OCI-LY1 (cell line): ENCODE measurements at regions not wholly inside any gene's neighbourhood (a gene's known extent, or its start where the extent isn't known, plus 50 kb on each side); places are given as distances from the start of the nearest gene placed in this dataset.

Experiments
- H2AFZ ChIP-seq: fragments of 200-600 bp; sonication (generic), shearing (Covaris generic); 2 replicates; pipeline ENCODE4 v1.6.0; 2014; ENCODE audit warnings: antibody characterized with exemption, mild to moderate bottlenecking, low read length
- H3F3A ChIP-seq: fragments of 200-600 bp; sonication (generic), shearing (Covaris generic); 2 replicates; pipeline ENCODE4 v1.6.0; 2014; ENCODE audit warnings: mild to moderate bottlenecking, antibody characterized with exemption, low read length, moderate library complexity; ENCODE audit not compliant: insufficient read depth
- H3K27ac ChIP-seq: fragments of 200-600 bp; sonication (generic); 2 replicates; pipeline ENCODE4 v1.5.1; 2014; ENCODE audit warnings: low read length, mixed run types, mild to moderate bottlenecking, low read depth; ENCODE audit not compliant: poor library complexity, severe bottlenecking
- H3K27me3 ChIP-seq: fragments of 200-600 bp; sonication (generic); 2 replicates; pipeline ENCODE4 v1.6.0; 2014; ENCODE audit warnings: antibody characterized with exemption, mild to moderate bottlenecking, low read length, moderate library complexity; ENCODE audit not compliant: insufficient read depth
- H3K36me3 ChIP-seq: fragments of 200-600 bp; sonication (generic); 2 replicates; pipeline ENCODE4 v1.6.1; 2014; ENCODE audit warnings: mild to moderate bottlenecking, antibody characterized with exemption, low read length, moderate library complexity, mixed read lengths; ENCODE audit not compliant: insufficient read depth
- H3K4me1 ChIP-seq: fragments of 200-600 bp; sonication (generic); 2 replicates; pipeline ENCODE4 v1.5.1; 2014; ENCODE audit warnings: mild to moderate bottlenecking, low read length, moderate library complexity; ENCODE audit not compliant: insufficient read depth, severe bottlenecking
- H3K4me2 ChIP-seq: fragments of 200-600 bp; sonication (generic), shearing (Covaris generic); 2 replicates; pipeline ENCODE4 v1.6.1; 2014; ENCODE audit warnings: low read length
- H3K4me3 ChIP-seq: fragments of 200-600 bp; sonication (generic); 2 replicates; pipeline ENCODE4 v1.5.1; 2014; ENCODE audit warnings: low read length, low read depth, mild to moderate bottlenecking, mixed read lengths; ENCODE audit not compliant: poor library complexity, severe bottlenecking
- H3K79me2 ChIP-seq: fragments of 200-600 bp; shearing (Covaris generic); 2 replicates; pipeline ENCODE4 v1.6.1; 2016; ENCODE audit warnings: mixed run types, low read length, mixed read lengths; ENCODE audit not compliant: insufficient read depth
- H3K9ac ChIP-seq: fragments of 200-600 bp; sonication (generic), shearing (Covaris generic); 2 replicates; pipeline ENCODE4 v1.6.1; 2014; ENCODE audit warnings: mild to moderate bottlenecking, low read length, mixed read lengths
- H3K9me2 ChIP-seq: fragments of 200-600 bp; sonication (generic), shearing (Covaris generic); 2 replicates; pipeline ENCODE4 v1.6.1; 2014; ENCODE audit warnings: low read depth, mild to moderate bottlenecking, low read length, mixed read lengths
- H3K9me3 ChIP-seq: fragments of 200-600 bp; shearing (Covaris generic); 2 replicates; pipeline ENCODE4 v1.6.1; 2014; ENCODE audit warnings: low read length, mixed read lengths
- H4K20me1 ChIP-seq: fragments of 200-600 bp; sonication (generic), shearing (Covaris generic); 2 replicates; pipeline ENCODE4 v1.6.0; 2016; ENCODE audit warnings: mild to moderate bottlenecking, low read length; ENCODE audit not compliant: insufficient read depth
- EZH2 ChIP-seq: fragments of 200-600 bp; sonication (generic), shearing (Covaris generic); IDR thresholded peaks from 2 replicates; pipeline ENCODE4 v1.8.0; 2017; ENCODE audit warnings: borderline replicate concordance, mixed run types, mild to moderate bottlenecking, antibody characterized with exemption, low read length, moderate library complexity, mixed read lengths
- TF ChIP-seq, protein P1 (sequence below): fragments of 200-600 bp; sonication (generic), shearing (Covaris generic); IDR thresholded peaks from 2 replicates; pipeline ENCODE4 v1.5.1; 2017; ENCODE audit warnings: mild to moderate bottlenecking, antibody characterized with exemption, low read length, moderate library complexity, mixed read lengths

DNA sequence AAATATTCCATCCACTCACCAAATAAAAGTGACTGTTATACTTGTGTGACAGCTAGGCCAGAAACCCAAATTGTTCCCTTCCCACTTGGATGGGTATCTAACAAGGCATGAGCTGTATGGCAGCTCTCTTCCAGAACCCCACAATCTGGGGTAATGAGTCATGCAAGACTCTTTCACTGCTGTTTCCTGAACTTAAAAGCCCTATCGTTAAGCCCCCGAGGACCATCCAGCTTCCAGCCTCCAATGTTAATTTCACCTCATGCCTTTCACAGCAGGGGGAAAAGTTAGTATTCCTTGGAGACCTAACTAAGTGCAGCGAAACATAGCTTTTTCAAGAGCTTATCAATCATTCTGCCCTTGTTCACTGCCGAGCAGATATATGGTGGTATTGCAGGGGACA lies 368.6 kb upstream of the HSFY2 start:
- no peaks in the 10 kb centered on the region for H3K79me2 ChIP-seq
- H3K9me2 ChIP-seq: no peaks in the 10 kb centered on the region
- no peaks in the 10 kb centered on the region for H3K36me3 ChIP-seq
- H3K4me2 ChIP-seq: no peak overlapping the region
- no peaks in the 10 kb centered on the region for H4K20me1 ChIP-seq
- H3F3A ChIP-seq: no peaks in the 10 kb centered on the region
- H2AFZ ChIP-seq: no peak overlapping the region
- TF ChIP-seq EZH2: no peak
- TF ChIP-seq, protein P1, sequence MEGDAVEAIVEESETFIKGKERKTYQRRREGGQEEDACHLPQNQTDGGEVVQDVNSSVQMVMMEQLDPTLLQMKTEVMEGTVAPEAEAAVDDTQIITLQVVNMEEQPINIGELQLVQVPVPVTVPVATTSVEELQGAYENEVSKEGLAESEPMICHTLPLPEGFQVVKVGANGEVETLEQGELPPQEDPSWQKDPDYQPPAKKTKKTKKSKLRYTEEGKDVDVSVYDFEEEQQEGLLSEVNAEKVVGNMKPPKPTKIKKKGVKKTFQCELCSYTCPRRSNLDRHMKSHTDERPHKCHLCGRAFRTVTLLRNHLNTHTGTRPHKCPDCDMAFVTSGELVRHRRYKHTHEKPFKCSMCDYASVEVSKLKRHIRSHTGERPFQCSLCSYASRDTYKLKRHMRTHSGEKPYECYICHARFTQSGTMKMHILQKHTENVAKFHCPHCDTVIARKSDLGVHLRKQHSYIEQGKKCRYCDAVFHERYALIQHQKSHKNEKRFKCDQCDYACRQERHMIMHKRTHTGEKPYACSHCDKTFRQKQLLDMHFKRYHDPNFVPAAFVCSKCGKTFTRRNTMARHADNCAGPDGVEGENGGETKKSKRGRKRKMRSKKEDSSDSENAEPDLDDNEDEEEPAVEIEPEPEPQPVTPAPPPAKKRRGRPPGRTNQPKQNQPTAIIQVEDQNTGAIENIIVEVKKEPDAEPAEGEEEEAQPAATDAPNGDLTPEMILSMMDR: no peak
- no peaks in the 10 kb centered on the region for H3K27me3 ChIP-seq
- H3K9ac ChIP-seq: no peak overlapping the region
- no peak overlapping the region for H3K27ac ChIP-seq
- no peaks in the 10 kb centered on the region for H3K4me1 ChIP-seq
- H3K4me3 ChIP-seq: no peak overlapping the region
- no peaks in the 10 kb centered on the region for H3K9me3 ChIP-seq

DNA sequence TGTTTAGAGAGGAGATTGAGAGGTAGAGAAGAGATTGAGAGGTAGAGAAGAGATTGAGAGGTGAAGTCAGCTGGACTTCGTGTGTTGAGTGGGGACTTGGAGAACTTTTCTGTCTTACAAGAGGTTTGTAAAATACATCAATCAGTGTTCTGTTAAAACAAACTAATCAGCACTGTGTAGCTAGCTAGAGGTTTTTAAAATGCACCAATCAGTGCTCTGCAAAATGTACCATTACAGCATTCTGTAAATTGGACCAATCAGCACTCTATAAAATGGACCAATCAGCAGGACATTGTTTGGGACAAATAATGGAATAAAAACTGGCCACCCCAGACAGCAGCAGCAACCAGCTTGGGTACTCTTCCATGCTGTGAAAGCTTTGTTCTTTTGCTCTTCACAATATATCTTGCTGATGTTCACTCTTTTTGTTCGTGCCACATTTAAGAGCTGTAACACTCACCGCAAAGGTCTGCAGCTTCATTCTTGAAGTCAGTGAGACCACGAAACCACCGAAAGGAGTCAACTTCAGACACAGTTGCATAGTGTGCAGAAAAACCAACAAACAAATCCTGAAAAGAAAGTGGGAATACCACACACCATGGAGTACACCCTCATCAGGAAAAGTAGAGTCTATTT lies 366.9 kb upstream of the HSFY2 start:
- Histone ChIP-seq H3F3A (no peaks in the 10 kb centered on the region), H3K4me1 (no peaks in the 10 kb centered on the region), H3K9me2 (no peaks in the 10 kb centered on the region), H3K79me2 (no peaks in the 10 kb centered on the region), H4K20me1 (no peaks in the 10 kb centered on the region), H3K27me3 (no peaks in the 10 kb centered on the region), H3K4me3 (no peak overlapping the region), H3K36me3 (no peaks in the 10 kb centered on the region), H3K9me3 (no peaks in the 10 kb centered on the region), H2AFZ (no peak overlapping the region), H3K27ac (no peak overlapping the region), H3K9ac (no peak overlapping the region), H3K4me2 (no peak overlapping the region)
- TF ChIP-seq EZH2: no peak
- TF ChIP-seq, protein P1: no peak

DNA sequence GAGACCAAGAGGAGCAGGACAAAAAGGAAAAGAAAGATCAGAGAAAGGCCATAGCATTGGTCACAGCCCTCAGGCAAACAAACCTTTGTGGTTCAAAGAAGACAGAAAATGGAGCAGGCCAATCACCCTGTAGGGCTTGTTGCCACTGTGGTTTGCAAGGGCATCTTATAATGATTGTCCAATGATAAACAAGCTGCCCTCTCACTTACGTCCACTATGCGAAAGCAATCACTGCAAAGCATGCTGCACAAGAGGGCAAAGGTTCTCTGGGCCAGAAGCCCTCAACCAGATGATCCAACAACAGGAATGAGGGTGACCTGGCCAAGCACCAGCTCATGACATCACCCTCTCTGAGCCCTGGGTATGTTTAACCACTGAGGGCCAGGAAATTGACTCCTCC lies 360.9 kb upstream of the HSFY2 start:
- Histone ChIP-seq H3K4me2 (no peak overlapping the region), H2AFZ (no peak overlapping the region), H4K20me1 (no peaks in the 10 kb centered on the region), H3K27me3 (no peaks in the 10 kb centered on the region), H3F3A (no peaks in the 10 kb centered on the region), H3K4me3 (no peak overlapping the region), H3K4me1 (no peaks in the 10 kb centered on the region), H3K9me3 (no peaks in the 10 kb centered on the region), H3K9ac (no peak overlapping the region), H3K27ac (no peak overlapping the region), H3K36me3 (no peaks in the 10 kb centered on the region), H3K9me2 (no peaks in the 10 kb centered on the region), H3K79me2 (no peaks in the 10 kb centered on the region)
- TF ChIP-seq, protein P1: no peak
- no peak for TF ChIP-seq EZH2
